A673 (cell line): ENCODE measurements at regions not wholly inside any gene's neighbourhood (a gene's known extent, or its start where the extent isn't known, plus 50 kb on each side); places are given as distances from the start of the nearest gene placed in this dataset.

ENCODE experiments used
- BruUV-seq: library from RNA; stranded (reverse); fragments of 400-500 nt; replicated peaks from 2 replicates; lab custom pipeline; 2021; lab: Mats Ljungman, UMichigan
- CTCF ChIA-PET: fragments of 300-600 bp; sonication (Branson Sonifier 250); formaldehyde crosslinking; loops from one replicate; lab custom pipeline; 2022; ENCODE audit warnings: antibody characterized with exemption; lab: Charles Lee
- POLR2A ChIA-PET: fragments of 300-600 bp; sonication (Branson Sonifier 250); formaldehyde crosslinking; loops from one replicate; lab custom pipeline; 2022; ENCODE audit warnings: antibody characterized with exemption; ENCODE audit not compliant: low non-redundant PET; lab: Charles Lee
- DNase-seq: peaks from one replicate; pipeline ENCODE4 v3.0.0-alpha.2; 2015; ENCODE audit warnings: low spot score
- H3K27ac ChIP-seq: fragments of 200-600 bp; sonication (generic); 2 replicates; pipeline ENCODE4 v1.5.1; 2016; ENCODE audit warnings: mixed run types, low read depth, mild to moderate bottlenecking, mixed read lengths, antibody characterized with exemption, low read length; ENCODE audit not compliant: poor library complexity, severe bottlenecking
- H3K27me3 ChIP-seq: fragments of 200-600 bp; sonication (generic); replicated peaks from 2 replicates; pipeline ENCODE4 v1.6.1; 2017; ENCODE audit warnings: mixed run types, low read depth, mild to moderate bottlenecking, mixed read lengths, antibody characterized with exemption, low read length; ENCODE audit not compliant: insufficient read depth, poor library complexity
- H3K36me3 ChIP-seq: fragments of 200-600 bp; sonication (generic); 2 replicates; pipeline ENCODE4 v1.6.1; 2016; ENCODE audit warnings: mixed run types, mild to moderate bottlenecking, mixed read lengths, antibody characterized with exemption, low read length; ENCODE audit not compliant: insufficient read depth, poor library complexity, severe bottlenecking
- H3K4me1 ChIP-seq: fragments of 200-600 bp; sonication (generic); 2 replicates; pipeline ENCODE4 v1.6.1; 2017; ENCODE audit warnings: mixed run types, mild to moderate bottlenecking, mixed read lengths, antibody characterized with exemption, low read length; ENCODE audit not compliant: insufficient read depth, poor library complexity, severe bottlenecking
- H3K4me3 ChIP-seq: fragments of 200-600 bp; sonication (generic); 2 replicates; pipeline ENCODE4 v1.5.1; 2016; ENCODE audit warnings: low read depth, mixed run types, mild to moderate bottlenecking, mixed read lengths, low read length; ENCODE audit not compliant: poor library complexity, severe bottlenecking
- H3K9me3 ChIP-seq: fragments of 200-600 bp; sonication (generic); 2 replicates; pipeline ENCODE4 v1.6.1; 2016; ENCODE audit warnings: mixed run types, low read depth, mild to moderate bottlenecking, mixed read lengths, antibody characterized with exemption, low read length; ENCODE audit not compliant: poor library complexity, severe bottlenecking
- CTCF ChIP-seq: fragments of 300-800, 200-600 bp; sonication (generic); conservative IDR thresholded peaks from 2 replicates; pipeline ENCODE4 v1.5.1; 2017; ENCODE audit warnings: low read depth, mild to moderate bottlenecking, antibody characterized with exemption, low read length, moderate library complexity, mixed read lengths
- EZH2 ChIP-seq: fragments of 200-600 bp; sonication (generic); IDR thresholded peaks from 2 replicates; pipeline ENCODE4 v1.6.1; 2017; ENCODE audit warnings: borderline replicate concordance, low read depth, mild to moderate bottlenecking, mixed read lengths, antibody characterized with exemption, low read length; ENCODE audit not compliant: poor library complexity, severe bottlenecking
- intact Hi-C: fragments of 100-400 bp; cut with micrococcal nuclease; formaldehyde crosslinking; loops from one replicate; pipeline ENCODE4 v1.10.0; 2022; ENCODE audit not compliant: unreplicated experiment

DNA sequence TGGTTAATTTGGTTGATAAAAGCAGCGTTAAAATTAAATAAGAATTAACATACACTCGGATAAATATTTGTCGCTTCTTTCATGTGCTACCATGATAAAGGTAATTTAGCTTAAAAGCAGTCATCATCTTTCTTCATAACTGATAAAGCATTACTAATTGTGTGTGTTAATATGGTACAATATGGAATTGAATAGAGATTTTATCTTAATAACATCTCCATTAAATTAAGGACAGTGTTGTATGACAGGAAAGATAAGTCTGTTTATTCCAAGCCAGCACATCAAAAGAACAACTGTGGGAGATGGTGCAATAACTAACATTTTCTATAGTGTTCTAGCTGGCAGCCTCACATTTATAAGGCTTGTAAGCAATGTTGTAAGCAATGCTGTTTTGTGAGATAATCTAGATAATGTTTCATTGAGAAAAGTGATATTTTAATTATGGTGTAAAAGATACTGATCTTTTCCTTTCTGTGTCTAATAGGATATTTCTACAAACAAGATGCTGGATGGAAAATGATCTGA is 64.4 kb upstream of the AFF3 start:
- TF ChIP-seq EZH2 (no peak), CTCF (no peak)
- intact Hi-C loops, result no loop called here
- Histone ChIP-seq H3K27ac (no peak overlapping the region), H3K9me3 (no peaks in the 10 kb centered on the region), H3K4me3 (no peak overlapping the region), H3K27me3 (peaks cover 26% of the 10 kb centered on the region), H3K36me3 (no peaks in the 10 kb centered on the region), H3K4me1 (no peaks in the 10 kb centered on the region)
- no TSS peak for BruUV-seq
- ChIA-PET CTCF (no interaction called here), POLR2A (no interaction called here)
- no peak for DNase-seq

GRCh38 chr2:100205174-100205573 is 62.8 kb upstream of the AFF3 start:
- no peak for DNase-seq
- intact Hi-C loops, result no loop called here
- POLR2A ChIA-PET, result no interaction called here
- Histone ChIP-seq H3K27ac (no peak overlapping the region), H3K4me3 (no peak overlapping the region), H3K4me1 (no peaks in the 10 kb centered on the region), H3K36me3 (no peaks in the 10 kb centered on the region), H3K27me3 (peaks cover 25% of the 10 kb centered on the region), H3K9me3 (no peaks in the 10 kb centered on the region)
- TF ChIP-seq CTCF, result no peak
- TF ChIP-seq EZH2, result no peak
- CTCF ChIA-PET, result no interaction called here
- BruUV-seq, result no TSS peak

GRCh38 chr2:100202567-100202966 is 60.2 kb upstream of the AFF3 start:
- TF ChIP-seq CTCF, result no peak
- no peak for TF ChIP-seq EZH2
- Histone ChIP-seq H3K27ac (no peak overlapping the region), H3K4me3 (no peak overlapping the region), H3K36me3 (no peaks in the 10 kb centered on the region), H3K27me3 (peaks cover 21% of the 10 kb centered on the region), H3K4me1 (no peaks in the 10 kb centered on the region), H3K9me3 (no peaks in the 10 kb centered on the region)
- ChIA-PET POLR2A (no interaction called here), CTCF (no interaction called here)
- intact Hi-C loops, result no loop called here
- DNase-seq, result no peak
- BruUV-seq, result no TSS peak
